AG10803 (cell line): ENCODE measurements at regions not wholly inside any gene's neighbourhood (a gene's known extent, or its start where the extent isn't known, plus 50 kb on each side); places are given as distances from the start of the nearest gene placed in this dataset.
"Not testable (repeated sequence)": the region's sequence is repeated elsewhere in the genome, so short reads cannot be mapped to it uniquely, and the experiment has no call there.

Source experiments
- DNase-seq: peaks from one replicate; pipeline ENCODE4 v3.0.0; 2010; ENCODE audit warnings: low read depth
- H3K4me3 ChIP-seq: 2 replicates; pipeline ENCODE4 v1.5.1; 2011; ENCODE audit warnings: mild to moderate bottlenecking, low read length, control low read depth
- TF ChIP-seq, protein P1 (sequence below): conservative IDR thresholded peaks from 2 replicates; pipeline ENCODE4 v1.5.1; 2011; ENCODE audit warnings: mild to moderate bottlenecking, low read length, control low read depth, inconsistent platforms

DNA sequence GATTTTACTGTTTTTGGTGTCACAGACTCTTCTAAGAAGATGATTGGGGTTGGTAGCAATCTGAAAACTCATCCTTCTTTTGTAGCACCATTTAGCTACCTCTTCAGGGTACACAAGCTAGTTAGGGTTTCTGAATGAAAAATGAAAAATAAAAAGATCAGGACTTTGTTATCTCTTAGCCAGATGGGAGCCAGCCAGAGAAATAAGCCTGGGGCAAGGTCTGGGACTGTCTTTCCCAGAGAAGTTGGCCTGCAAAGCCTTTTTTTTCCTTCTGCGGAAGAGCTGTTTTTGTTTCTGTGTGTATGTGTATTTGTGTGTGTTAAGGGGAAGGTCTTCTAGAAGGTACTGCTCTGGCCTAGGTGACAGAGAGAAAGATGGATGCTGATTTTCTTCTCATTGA, 150.7 kb upstream of the AGTR1 start:
- DNase-seq: no peak
- TF ChIP-seq, protein P1, sequence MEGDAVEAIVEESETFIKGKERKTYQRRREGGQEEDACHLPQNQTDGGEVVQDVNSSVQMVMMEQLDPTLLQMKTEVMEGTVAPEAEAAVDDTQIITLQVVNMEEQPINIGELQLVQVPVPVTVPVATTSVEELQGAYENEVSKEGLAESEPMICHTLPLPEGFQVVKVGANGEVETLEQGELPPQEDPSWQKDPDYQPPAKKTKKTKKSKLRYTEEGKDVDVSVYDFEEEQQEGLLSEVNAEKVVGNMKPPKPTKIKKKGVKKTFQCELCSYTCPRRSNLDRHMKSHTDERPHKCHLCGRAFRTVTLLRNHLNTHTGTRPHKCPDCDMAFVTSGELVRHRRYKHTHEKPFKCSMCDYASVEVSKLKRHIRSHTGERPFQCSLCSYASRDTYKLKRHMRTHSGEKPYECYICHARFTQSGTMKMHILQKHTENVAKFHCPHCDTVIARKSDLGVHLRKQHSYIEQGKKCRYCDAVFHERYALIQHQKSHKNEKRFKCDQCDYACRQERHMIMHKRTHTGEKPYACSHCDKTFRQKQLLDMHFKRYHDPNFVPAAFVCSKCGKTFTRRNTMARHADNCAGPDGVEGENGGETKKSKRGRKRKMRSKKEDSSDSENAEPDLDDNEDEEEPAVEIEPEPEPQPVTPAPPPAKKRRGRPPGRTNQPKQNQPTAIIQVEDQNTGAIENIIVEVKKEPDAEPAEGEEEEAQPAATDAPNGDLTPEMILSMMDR: no peak

DNA sequence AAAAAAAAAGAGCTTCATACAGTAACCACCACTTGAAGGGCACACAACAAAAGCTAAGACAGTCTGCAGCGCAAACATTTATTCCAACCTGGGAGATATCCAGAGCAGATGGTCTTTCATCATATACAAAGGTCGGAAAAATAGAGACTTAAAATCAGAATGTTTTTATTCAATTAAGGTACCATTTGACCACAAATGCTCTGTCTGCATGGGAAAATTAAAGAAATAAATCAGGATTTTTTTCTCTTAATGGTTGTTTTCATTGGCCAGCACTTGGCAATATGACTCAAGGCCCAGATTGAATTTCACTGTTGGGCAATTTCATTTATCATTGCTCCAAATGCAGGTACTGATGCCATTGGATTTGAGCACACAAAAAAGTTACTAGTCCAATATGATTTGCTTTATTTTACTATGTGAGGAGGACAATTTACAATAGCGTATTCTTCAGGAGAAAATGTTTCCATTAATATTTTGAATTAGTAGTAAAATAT, 145.9 kb upstream of the AGTR1 start:
- no peak overlapping the region for H3K4me3 ChIP-seq
- TF ChIP-seq, protein P1: no peak
- DNase-seq: no peak

More for the DNA sequence above, 150.7 kb upstream of the AGTR1 start:
- H3K4me3 ChIP-seq: no peak overlapping the region

DNA sequence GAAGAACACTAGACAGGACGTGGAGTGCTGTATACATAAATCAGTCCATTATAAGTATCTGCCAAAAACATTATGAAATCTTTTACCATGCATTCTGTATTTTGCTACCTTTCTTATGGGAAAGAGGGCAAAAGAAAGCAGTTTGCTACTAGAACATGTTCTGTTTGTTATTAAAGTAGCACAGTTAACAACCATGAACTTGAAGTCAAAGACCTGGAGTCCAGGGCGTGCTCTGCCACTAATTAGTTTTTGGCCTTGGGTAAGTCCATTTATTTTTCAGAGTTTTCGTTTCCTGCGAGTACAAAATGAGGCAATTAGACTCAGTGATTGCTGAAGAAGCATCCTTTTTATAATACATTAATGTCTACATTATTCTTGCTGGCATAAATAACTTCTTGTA, 143.3 kb upstream of the AGTR1 start:
- no peak overlapping the region for H3K4me3 ChIP-seq
- no peak for DNase-seq
- TF ChIP-seq, protein P1: no peak

DNA sequence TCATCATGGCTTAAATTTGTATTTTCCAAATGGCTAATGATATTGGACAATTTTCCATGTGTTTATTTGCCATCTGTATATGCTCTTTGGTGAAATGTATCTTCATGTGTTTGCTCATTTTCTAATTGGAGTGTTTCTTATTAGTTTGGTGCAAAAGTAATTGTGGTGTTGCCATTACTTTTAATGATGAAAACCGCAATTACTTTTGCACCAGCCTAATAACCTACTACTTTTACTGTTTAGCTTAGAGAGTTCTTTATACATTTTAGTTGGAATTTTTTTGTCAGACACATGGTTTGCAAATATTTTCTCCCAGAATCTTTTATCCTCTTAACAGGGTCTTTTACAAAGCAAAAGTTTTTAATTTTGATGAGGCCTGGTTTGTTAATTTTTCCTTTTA, 141.0 kb upstream of the AGTR1 start:
- DNase-seq: no peak
- H3K4me3 ChIP-seq: no peak overlapping the region
- TF ChIP-seq, protein P1: no peak

DNA sequence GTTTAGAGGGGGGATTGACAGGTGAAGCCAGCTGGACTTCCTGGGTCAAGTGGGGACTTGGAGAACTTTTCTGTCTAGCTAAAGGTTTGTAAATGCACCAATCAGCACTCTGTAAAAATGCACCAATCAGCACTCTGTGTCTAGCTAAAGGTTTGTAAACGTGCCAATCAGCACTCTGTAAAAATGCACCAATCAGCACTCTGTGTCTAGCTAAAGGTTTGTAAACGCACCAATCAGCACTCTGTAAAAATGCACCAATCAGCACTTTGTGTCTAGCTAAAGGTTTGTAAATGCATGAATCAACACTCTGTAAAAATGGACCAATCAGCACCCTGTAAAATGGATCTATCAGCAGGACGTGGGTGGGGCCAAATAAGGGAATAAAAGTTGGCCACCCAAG, 120.1 kb upstream of the AGTR1 start:
- H3K4me3 ChIP-seq, DNase-seq: not testable (repeated sequence)

DNA sequence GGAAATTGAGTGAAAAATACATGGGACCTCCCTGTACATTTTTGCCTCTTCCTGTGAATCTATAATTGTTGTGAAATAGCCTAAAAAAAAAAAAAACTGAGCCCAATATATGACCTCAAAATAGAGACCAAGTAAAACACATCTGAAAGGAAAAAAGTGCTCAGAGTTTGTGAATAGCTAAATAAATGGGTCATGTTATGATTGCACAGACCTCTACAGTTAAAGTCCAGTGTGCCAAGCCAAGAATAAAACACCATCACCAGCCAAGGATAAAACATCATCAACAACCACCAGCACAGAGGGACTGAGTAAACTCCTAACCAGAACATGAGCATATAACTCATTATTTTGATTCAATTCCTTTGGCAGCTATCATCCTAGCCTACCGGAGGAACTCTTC, 115.6 kb upstream of the AGTR1 start:
- TF ChIP-seq, protein P1: no peak
- H3K4me3 ChIP-seq: no peak overlapping the region
- no peak for DNase-seq

DNA sequence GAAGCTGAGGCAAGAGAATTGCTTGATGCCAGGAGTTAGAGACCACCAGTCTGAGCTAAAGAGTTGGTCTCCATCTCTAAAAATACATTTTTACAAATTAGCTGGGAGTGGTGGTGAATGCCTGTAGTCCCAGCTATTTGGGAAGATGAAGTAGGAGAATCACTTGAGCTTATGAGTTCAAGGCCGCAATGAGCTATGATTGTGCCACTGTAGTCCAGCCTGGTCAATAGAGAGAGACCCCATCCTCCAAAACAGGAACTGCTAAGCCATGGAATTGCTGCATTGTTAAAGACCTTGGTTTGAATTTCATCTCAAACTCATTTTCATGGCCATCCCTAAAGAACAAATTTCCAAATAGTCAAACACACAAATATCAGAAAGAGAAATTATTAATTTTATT, 113.9 kb upstream of the AGTR1 start:
- no peak for DNase-seq
- H3K4me3 ChIP-seq: no peak overlapping the region
- TF ChIP-seq, protein P1: no peak

DNA sequence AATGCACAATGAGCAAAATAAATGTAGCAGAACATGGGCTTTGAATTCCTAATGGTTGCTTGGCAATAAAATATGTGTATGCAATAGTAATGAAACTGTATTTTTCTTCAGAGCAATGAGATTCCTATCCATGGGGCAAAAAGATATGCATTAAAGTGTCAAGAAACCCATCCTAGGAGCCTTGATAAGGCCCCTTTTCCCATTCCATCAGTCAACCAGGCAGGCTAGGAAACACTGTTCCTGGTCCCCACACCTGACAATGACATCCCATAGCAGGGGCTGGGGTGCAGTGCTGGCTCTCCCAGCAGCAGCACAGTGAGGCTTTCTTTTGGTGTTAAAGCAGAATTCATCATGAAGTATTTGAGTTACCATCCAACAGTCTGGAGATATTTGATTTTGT, 113.3 kb upstream of the AGTR1 start:
- no peak for DNase-seq
- TF ChIP-seq, protein P1: no peak
- no peak overlapping the region for H3K4me3 ChIP-seq
